Mesenchymal stem cell (in vitro differentiated cells and primary cell): ENCODE measurements at regions not wholly inside any gene's neighbourhood (a gene's known extent, or its start where the extent isn't known, plus 50 kb on each side); places are given as distances from the start of the nearest gene placed in this dataset.
"Not testable (repeated sequence)": the region's sequence is repeated elsewhere in the genome, so short reads cannot be mapped to it uniquely, and the experiment has no call there.

Experiments
- DNase-seq: peaks from one replicate; pipeline ENCODE4 v3.0.0-alpha.2; 2013
- H2AFZ ChIP-seq: one replicate; pipeline ENCODE4 v1.6.1; 2013; ENCODE audit warnings: low read depth, mild to moderate bottlenecking, control low read depth, inconsistent platforms, low read length, moderate library complexity
- H2AK5ac ChIP-seq: 2 replicates; pipeline ENCODE4 v1.6.1; 2013; ENCODE audit warnings: low read length, moderate library complexity, mild to moderate bottlenecking, inconsistent platforms; ENCODE audit not compliant: severe bottlenecking
- H2BK120ac ChIP-seq: one replicate; pipeline ENCODE4 v1.6.1; 2013; ENCODE audit warnings: low read depth, mild to moderate bottlenecking, inconsistent platforms, low read length, moderate library complexity
- H2BK12ac ChIP-seq, 2 experiments: one replicate each; pipeline ENCODE4 v1.6.1; 2013; ENCODE audit warnings: inconsistent platforms in 2 of 2, low read length in 2 of 2, mild to moderate bottlenecking in 2 of 2, moderate library complexity in 2 of 2, control low read depth in 1 of 2
- H2BK15ac ChIP-seq: one replicate; pipeline ENCODE4 v1.6.1; 2013; ENCODE audit warnings: mild to moderate bottlenecking, low read depth, inconsistent platforms; ENCODE audit not compliant: poor library complexity, severe bottlenecking
- H2BK5ac ChIP-seq: 2 replicates; pipeline ENCODE4 v1.6.1; 2013; ENCODE audit warnings: low read depth, mild to moderate bottlenecking, low read length, control low read depth, inconsistent platforms; ENCODE audit not compliant: poor library complexity, severe bottlenecking
- H3K14ac ChIP-seq, 2 experiments: one replicate each; pipeline ENCODE4 v1.6.1; 2013; ENCODE audit warnings: inconsistent platforms in 2 of 2, low read length in 2 of 2, control low read depth in 1 of 2, mild to moderate bottlenecking in 1 of 2, moderate library complexity in 1 of 2
- H3K18ac ChIP-seq, 2 experiments: one replicate each; pipeline ENCODE4 v1.6.1; 2013; ENCODE audit warnings: inconsistent platforms in 2 of 2, low read length in 2 of 2, control low read depth in 1 of 2, low read depth in 1 of 2, mild to moderate bottlenecking in 1 of 2
- H3K23ac ChIP-seq, 2 experiments: one replicate each; pipeline ENCODE4 v1.6.1; 2013; ENCODE audit warnings: inconsistent platforms in 2 of 2, low read length in 2 of 2, mild to moderate bottlenecking in 2 of 2, moderate library complexity in 2 of 2, control low read depth in 1 of 2
- H3K27ac ChIP-seq: 2 replicates; pipeline ENCODE4 v1.5.1; 2013; ENCODE audit warnings: mild to moderate bottlenecking, moderate library complexity, low read length, control low read depth, inconsistent platforms; ENCODE audit not compliant: poor library complexity, severe bottlenecking
- H3K27me3 ChIP-seq, 2 experiments: 2 replicates each; pipeline versions ENCODE4 v1.6.1 to v1.7.0; 2013; ENCODE audit warnings: low read length in 2 of 2, mild to moderate bottlenecking in 2 of 2, moderate library complexity in 2 of 2, control low read depth in 1 of 2, inconsistent platforms in 1 of 2; ENCODE audit not compliant: control insufficient read depth in 1 of 2, insufficient read depth in 1 of 2
- H3K36me3 ChIP-seq, 2 experiments: 2 replicates each; pipeline versions ENCODE4 v1.6.1 to v1.7.0; 2013; ENCODE audit warnings: low read length in 2 of 2, control low read depth in 1 of 2, inconsistent platforms in 1 of 2, low read depth in 1 of 2, mild to moderate bottlenecking in 1 of 2; ENCODE audit not compliant: insufficient read depth in 2 of 2, control insufficient read depth in 1 of 2
- H3K4ac ChIP-seq, 2 experiments: one replicate each; pipeline ENCODE4 v1.6.1; 2013; ENCODE audit warnings: inconsistent platforms in 2 of 2, low read length in 2 of 2, mild to moderate bottlenecking in 2 of 2, moderate library complexity in 2 of 2, control low read depth in 1 of 2, low read depth in 1 of 2
- H3K4me1 ChIP-seq: 2 replicates; pipeline ENCODE4 v1.6.1; 2013; ENCODE audit warnings: low read depth, low read length, control low read depth; ENCODE audit not compliant: control insufficient read depth, insufficient read depth
- H3K4me2 ChIP-seq: 2 replicates; pipeline ENCODE4 v1.6.1; 2013; ENCODE audit warnings: low read length, mild to moderate bottlenecking, inconsistent platforms; ENCODE audit not compliant: poor library complexity, severe bottlenecking
- H3K4me3 ChIP-seq, 2 experiments: 2 replicates each; pipeline versions ENCODE4 v1.5.1 to v1.7.0; 2013; ENCODE audit warnings: low read length in 2 of 2, mild to moderate bottlenecking in 2 of 2, control low read depth in 1 of 2, low read depth in 1 of 2; ENCODE audit not compliant: insufficient read depth in 1 of 2
- H3K79me1 ChIP-seq: replicated peaks from 2 replicates; pipeline ENCODE4 v1.6.1; 2013; ENCODE audit warnings: mild to moderate bottlenecking, control low read depth, low read length, inconsistent platforms; ENCODE audit not compliant: poor library complexity, severe bottlenecking
- H3K9ac ChIP-seq: 2 replicates; pipeline ENCODE4 v1.7.0; 2013; ENCODE audit warnings: mild to moderate bottlenecking, low read length, moderate library complexity
- H3K9me3 ChIP-seq: 2 replicates; pipeline ENCODE4 v1.7.0; 2013; ENCODE audit warnings: mild to moderate bottlenecking, low read length; ENCODE audit not compliant: control insufficient read depth
- H4K8ac ChIP-seq: one replicate; pipeline ENCODE4 v1.6.1; 2013; ENCODE audit warnings: inconsistent platforms, mild to moderate bottlenecking, low read length, moderate library complexity
- H4K91ac ChIP-seq: one replicate; pipeline ENCODE4 v1.6.1; 2013; ENCODE audit warnings: mild to moderate bottlenecking, low read length, inconsistent platforms
- WGBS: methylation state at CpG from one replicate; pipeline ENCODE4 v1.1.7; 2013; ENCODE audit warnings: mixed read lengths; 5-methylcytosine and 5-hydroxymethylcytosine counted together

DNA sequence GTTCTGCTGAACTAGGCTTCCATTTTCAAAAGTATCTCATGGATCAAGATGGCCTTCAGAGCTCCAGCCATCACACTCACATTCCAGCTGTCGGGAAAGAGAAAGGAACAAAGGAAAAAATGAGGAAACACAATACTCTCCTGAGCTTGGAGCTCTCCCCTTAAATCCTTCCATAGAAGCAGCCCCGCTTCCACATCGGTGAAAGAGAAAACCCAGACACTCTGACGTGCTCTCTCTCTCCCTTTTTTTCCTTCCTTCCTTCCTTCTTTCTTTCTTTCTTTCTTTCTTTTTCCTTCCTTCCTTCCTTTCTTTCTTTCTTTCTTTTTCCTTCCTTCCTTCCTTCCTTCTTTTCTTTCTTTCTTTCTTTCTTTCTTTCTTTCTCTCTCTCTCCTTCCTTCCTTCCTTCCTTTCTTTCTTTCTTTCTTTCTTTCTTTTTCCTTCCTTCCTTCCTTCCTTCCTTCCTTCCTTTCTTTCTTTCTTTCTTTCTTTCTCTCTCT is 115.3 kb downstream of the TFAP2C start:
- H2BK120ac ChIP-seq, H3K4me2 ChIP-seq, H2BK15ac ChIP-seq, H3K79me1 ChIP-seq, H4K8ac ChIP-seq, DNase-seq, H2BK5ac ChIP-seq, H3K23ac ChIP-seq, H3K36me3 ChIP-seq, H3K4ac ChIP-seq, H3K4me1 ChIP-seq, H3K9ac ChIP-seq, H3K14ac ChIP-seq, H3K9me3 ChIP-seq, H4K91ac ChIP-seq, H3K4me3 ChIP-seq, H3K27ac ChIP-seq, H2AK5ac ChIP-seq, H2AFZ ChIP-seq, H2BK12ac ChIP-seq, H3K18ac ChIP-seq: not testable (repeated sequence)
- H3K27me3 ChIP-seq: peaks cover 3 to 63% of the 10 kb centered on the region in 2 experiments
- 71% methylated on average over 4 of the region's 4 CpGs for WGBS

DNA sequence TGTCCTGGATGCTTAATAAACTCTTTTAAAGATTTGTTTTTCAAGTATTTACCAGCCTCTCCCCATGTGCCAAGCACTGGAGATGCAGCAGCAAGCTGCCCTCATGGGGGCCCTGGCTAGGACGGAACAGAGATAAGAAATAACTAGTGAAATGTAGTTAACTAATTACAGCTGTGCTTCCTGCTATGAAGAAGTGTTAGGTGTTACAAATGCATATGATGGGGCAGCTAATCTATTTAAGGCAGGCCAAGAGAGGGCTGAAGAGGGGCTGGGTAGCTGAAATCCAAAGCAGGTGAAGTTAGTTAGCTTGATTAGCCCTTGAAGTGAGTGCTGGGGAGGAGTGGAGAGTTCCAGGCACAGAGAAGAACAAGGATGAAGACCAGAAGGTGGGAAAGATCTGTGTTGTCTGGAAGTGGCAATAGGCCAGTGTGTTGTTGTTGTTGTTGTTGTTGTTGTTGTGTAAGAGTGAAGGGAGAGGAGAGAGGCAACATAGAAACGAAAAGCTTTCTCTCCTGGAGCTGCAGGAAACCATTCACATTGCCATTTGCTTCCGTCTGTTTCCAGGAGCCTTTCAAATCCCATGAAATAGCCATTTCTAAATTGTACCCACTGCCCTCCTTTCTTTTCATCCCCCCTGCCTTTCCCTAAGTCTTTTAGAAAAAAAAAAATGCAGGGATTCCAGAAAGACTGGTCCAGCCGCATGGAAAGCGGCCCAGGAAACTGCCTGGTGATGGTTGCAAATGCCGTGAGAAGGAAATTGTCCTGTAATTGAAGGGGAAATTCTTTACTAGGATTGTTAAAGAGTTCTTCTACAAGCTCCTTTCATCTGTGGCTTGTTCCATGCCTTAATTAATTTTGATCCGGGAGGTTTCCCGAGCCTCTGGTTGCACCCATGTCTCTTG is 119.6 kb downstream of the TFAP2C start:
- Histone ChIP-seq H2AK5ac (no peak overlapping the region), H3K4ac (no peak overlapping the region), H4K91ac (no peak overlapping the region), H3K9ac (no peak overlapping the region), H3K27me3 (peaks cover 3 to 63% of the 10 kb centered on the region in 2 experiments), H3K4me2 (no peak overlapping the region), H3K27ac (no peak overlapping the region), H3K4me1 (peaks cover 2% of the 10 kb centered on the region), H3K14ac (no peak overlapping the region), H2BK120ac (no peak overlapping the region), H3K9me3 (peaks cover 3% of the 10 kb centered on the region), H2BK15ac (no peak overlapping the region), H3K23ac (peak overlapping the region in 1 of 2 experiments; percentile 24), H3K4me3 (no peak overlapping the region), H3K79me1 (no peaks in the 10 kb centered on the region), H2BK12ac (no peak overlapping the region), H2AFZ (no peak overlapping the region), H4K8ac (no peak overlapping the region), H3K18ac (no peak overlapping the region), H3K36me3 (no peaks in the 10 kb centered on the region), H2BK5ac (no peak overlapping the region)
- DNase-seq: no peak
- 51% methylated on average over 8 of the region's 8 CpGs for WGBS

DNA sequence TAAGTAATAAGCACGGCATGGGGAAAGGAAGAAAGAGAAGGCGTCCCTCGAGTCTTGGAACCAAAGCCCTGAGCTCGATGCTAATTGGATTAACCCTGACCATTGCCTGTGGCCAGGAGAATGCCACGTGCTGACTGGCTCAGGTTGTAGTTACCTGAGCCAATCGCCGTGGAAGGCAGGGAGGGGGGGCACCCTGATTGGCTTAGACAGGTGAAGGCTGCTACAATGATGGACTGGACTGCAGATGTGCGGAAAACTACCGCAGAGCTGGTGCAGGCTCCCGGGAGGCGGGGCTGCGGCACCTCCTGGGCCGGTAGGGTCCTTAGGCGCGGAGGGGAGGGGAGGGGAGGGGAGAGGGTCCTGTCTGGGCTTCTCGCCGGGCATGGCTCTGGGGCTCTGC is 121.3 kb downstream of the TFAP2C start:
- peaks cover 2% of the 10 kb centered on the region for H3K4me1 ChIP-seq
- H2BK15ac ChIP-seq: no peak overlapping the region
- no peak overlapping the region for H3K27ac ChIP-seq
- no peak overlapping the region for H3K18ac ChIP-seq
- no peak for DNase-seq
- H2BK12ac ChIP-seq: no peak overlapping the region
- H4K8ac ChIP-seq: no peak overlapping the region
- H3K4me3 ChIP-seq: no peak overlapping the region
- no peak overlapping the region for H2AK5ac ChIP-seq
- H3K4ac ChIP-seq: no peak overlapping the region
- no peak overlapping the region for H3K9ac ChIP-seq
- no peak overlapping the region for H2BK5ac ChIP-seq
- no peak overlapping the region for H3K4me2 ChIP-seq
- H3K14ac ChIP-seq: no peak overlapping the region
- H2AFZ ChIP-seq: no peak overlapping the region
- H3K9me3 ChIP-seq: no peaks in the 10 kb centered on the region
- H2BK120ac ChIP-seq: no peak overlapping the region
- H4K91ac ChIP-seq: no peak overlapping the region
- 51% methylated on average over 17 of the region's 17 CpGs for WGBS
- no peaks in the 10 kb centered on the region for H3K79me1 ChIP-seq
- H3K27me3 ChIP-seq: peaks cover 3 to 63% of the 10 kb centered on the region in 2 experiments
- H3K23ac ChIP-seq: no peak overlapping the region
- no peaks in the 10 kb centered on the region for H3K36me3 ChIP-seq

GRCh38 chr20:56752274-56752673 is 123.2 kb downstream of the TFAP2C start:
- H2BK15ac ChIP-seq: no peak overlapping the region
- DNase-seq: peak; percentile 13

More at GRCh38 chr20:56752274-56752673, 123.2 kb downstream of the TFAP2C start:
- Histone ChIP-seq H2AFZ (no peak overlapping the region), H3K23ac (no peak overlapping the region), H2BK12ac (peak overlapping the region in 1 of 2 experiments; percentile 54), H3K27ac (no peak overlapping the region), H3K4me3 (no peak overlapping the region), H3K27me3 (peaks cover 3 to 61% of the 10 kb centered on the region in 2 experiments), H3K4me1 (peaks cover 2% of the 10 kb centered on the region), H2BK120ac (no peak overlapping the region), H4K91ac (peak overlapping the region; percentile 22), H3K4ac (peak overlapping the region in 1 of 2 experiments; percentile 13), H2AK5ac (no peak overlapping the region), H3K9me3 (no peaks in the 10 kb centered on the region), H3K36me3 (no peaks in the 10 kb centered on the region), H4K8ac (peak overlapping the region; percentile 29), H3K9ac (no peak overlapping the region), H3K4me2 (no peak overlapping the region), H3K79me1 (no peaks in the 10 kb centered on the region), H2BK5ac (no peak overlapping the region), H3K18ac (no peak overlapping the region), H3K14ac (peak overlapping the region; percentile 28 to 76)
- 56% methylated on average over 6 of the region's 8 CpGs for WGBS
